Islet precursor cell (in vitro differentiated cells): ENCODE measurements at regions not wholly inside any gene's neighbourhood (a gene's known extent, or its start where the extent isn't known, plus 50 kb on each side); places are given as distances from the start of the nearest gene placed in this dataset.
"Not testable (repeated sequence)": the region's sequence is repeated elsewhere in the genome, so short reads cannot be mapped to it uniquely, and the experiment has no call there.

Experiments used
- DNase-seq: peaks from one replicate; pipeline ENCODE4 v3.0.0-alpha.2; 2018

DNA sequence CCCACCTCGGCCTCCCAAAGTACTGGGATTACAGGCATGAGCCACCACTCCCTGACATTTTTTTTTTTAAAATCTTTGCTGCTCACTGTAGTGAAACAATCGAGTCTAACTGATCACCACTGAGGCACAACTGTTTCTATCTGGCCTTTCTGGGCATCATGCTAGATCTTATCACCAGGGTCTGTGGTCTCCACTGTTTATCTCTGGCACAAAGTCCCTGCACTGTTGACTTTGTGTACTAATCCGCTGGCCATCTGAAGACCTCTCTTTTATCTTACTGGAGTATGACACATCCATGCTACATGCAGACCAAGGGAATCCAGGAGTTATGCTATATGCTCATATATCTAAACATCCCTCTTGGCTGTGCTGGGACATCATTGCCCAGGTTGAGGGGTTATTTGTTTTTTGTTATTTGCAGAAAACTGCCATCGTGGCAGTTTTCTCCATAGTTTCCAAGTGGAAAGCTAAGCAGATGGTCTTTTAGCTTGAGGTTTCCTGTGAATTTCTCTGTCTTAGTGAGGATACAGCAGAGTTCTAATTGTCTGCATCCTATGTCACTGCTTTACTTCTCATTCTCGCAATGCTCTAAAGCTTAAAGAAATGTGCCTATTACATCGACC is 456.9 kb downstream of the CCER1 start:
- DNase-seq = no peak

DNA sequence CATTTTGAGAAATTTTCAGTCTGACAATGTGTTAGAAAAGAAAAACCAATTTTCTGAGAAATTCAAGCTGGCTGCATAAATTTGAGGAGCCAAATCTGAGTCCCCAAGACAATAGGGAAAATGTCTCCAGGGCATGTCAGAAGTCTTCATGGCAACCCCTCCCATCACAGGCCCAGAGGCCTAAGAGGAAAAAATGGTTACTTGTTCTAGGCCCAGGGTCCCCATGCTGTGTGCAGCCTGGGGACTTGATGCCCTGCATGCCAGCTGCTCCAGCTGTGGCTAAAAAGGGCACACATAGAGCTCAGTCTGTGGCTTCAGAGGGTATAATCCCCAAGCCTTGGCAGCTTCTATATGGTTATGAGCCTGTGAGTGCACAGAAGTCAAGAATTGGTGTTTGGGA is 464.6 kb downstream of the CCER1 start:
- DNase-seq = no peak

DNA sequence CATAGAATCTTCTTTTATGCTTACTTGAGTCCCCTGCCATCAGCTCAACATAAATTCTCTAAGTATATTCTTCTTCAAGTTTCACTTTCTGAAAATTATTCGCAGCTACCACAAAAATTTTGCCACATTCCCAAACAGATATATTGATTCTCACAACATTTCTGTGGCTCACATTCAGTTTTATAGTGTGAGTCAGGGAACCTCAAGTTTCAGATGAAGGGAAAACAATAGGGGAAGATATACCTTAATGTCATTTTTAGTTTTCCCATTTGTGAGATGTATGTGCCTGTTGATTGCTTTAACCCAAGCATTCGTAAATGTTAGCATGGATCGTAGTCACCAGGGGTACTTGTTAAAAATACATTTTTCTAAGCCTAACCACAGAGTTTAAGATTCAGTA is 465.8 kb downstream of the CCER1 start:
- DNase-seq = no peak

GRCh38 chr12:90485560-90485959 is 469.4 kb downstream of the CCER1 start:
- no peak for DNase-seq

- DNase-seq = peak; percentile 74
These were observed 470.9 kb downstream of the CCER1 start for GRCh38 chr12:90484094-90484493.

- no peak for DNase-seq
These were observed 473.2 kb downstream of the CCER1 start for GRCh38 chr12:90481748-90482147.

DNA sequence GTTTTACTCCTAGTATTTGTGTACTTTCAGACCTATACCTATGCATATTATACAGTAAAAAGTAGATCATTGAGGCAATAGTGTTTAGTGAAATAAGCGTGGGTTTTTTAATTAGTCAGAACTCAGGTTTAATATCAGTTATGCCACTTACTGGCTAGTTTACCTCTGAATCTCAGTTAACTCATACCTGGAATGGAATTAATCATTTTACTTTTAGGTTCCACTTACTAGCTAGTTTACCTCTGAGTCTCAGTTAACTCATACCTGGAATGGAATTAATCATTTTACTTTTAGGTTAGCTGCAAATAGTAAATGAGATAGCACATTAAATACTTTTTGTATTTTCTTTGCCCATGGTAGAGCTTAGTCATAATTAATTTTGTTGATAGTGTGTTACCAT is 475.7 kb downstream of the CCER1 start:
- DNase-seq = no peak

DNA sequence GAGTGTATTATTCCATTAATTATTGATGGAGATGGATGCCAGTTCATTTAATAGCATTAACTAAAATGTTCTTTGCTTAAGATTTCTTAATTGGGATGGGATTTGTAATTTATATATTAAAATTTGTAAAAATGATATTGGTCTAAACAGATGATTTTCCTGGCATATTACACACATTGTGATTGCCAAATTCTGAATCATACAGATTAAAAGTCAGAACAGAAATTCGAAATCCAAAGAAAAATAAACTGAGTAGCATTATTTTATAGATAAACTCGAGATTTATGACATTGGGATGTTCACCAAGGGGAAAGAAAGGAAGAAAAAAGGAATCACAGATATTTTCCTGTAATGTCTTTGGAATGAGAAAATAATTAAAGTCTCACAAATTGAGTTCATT is 481.1 kb downstream of the CCER1 start:
- no peak for DNase-seq

DNA sequence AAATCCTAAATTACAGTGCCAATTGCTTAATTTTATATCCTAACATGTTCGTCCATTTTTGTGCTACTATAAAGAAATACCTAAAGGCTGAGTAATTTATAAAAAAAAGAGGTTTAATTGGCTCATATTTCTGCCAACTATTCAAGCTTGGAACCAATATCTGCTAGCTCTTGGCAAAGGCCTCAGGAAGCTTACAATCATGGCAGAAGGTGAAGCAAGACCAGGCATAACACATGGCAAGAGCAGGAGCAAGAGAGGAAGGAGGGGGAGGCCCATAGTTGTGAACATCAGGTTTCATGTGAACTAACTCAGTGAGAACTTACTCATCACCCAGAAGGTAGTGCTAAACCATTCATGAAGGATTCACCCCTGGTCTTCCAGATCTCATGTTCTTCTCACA is 494.3 kb downstream of the CCER1 start:
- no peak for DNase-seq

- DNase-seq = no peak
These were observed 498.7 kb downstream of the CCER1 start for GRCh38 chr12:90456248-90456647.

DNA sequence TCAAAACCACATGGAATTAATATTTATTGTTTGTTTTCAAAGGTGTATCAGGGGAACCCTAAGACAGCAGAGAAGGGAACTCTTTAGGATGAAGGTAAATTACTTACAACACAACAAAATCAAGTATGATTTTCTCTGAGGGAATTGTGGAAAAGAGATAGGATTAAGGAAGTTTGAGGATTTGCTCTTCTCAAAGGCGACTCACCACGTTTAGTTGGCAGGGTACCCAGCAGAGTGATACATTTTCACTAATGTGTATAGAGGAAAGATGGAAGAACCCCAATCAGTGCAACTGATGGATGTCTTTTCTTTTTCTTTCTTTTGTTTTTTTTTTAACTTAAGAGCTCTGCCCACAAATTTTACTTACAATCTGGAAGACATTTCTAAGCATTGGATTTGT is 499.2 kb downstream of the CCER1 start:
- DNase-seq = no peak

DNA sequence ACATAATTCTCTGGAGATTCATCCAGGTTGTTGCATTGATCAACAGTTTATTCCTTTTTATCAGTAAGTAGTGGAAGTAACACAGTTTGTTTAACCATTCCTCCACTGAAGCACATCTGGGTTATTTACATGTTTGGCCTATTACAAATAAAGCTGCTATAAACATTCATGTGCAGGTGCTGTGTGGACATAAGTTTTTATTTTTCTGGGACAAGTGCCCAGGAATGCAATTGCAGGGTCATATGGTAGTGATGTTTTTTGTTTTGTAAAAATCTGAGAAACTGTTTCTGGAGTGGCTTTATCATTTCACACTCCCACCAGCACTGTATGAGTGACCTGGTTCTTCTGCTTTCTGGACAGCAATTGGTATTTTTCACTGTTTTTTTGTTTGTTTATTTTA is 505.4 kb downstream of the CCER1 start:
- DNase-seq = no peak

DNA sequence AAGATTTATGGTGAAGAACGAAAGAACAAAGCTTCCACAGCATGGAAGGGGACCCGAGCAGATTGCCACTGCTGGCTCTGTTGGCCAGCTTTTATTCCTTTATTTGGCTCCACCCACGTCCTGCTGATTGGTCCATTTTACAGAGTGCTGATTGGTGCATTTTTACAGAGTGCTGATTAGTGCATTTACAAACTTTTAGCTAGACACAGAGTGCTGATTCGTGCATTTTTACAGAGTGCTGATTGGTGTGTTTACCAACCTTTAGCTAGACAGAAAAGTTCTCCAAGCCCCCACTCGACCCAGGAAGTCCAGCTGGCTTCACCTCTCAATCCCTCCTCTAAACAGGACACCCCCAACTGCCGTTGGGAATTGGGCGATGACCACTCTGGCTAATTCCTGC is 511.5 kb downstream of the CCER1 start:
- not testable (repeated sequence) for DNase-seq

- no peak for DNase-seq
These were observed 513.5 kb downstream of the CCER1 start for GRCh38 chr12:90441431-90441830.

DNA sequence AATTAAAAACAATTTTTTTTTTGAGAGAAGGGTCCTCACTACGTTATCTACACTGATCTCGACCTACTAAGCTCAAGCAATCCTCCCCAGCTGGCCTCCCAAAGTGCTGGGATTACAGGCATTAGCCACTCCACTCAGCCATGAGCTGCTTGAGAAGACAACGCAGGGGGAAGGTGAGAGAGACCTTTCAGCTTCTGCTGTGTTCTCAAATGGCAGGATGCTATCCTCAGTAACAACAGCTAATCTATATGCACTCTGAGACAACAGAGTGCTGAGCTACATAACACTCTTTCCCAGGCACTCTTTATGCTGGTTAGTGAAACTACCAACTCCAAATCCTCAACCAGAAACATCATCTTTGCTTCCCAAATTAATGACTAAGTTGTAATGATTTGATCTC is 526.1 kb downstream of the CCER1 start:
- DNase-seq = no peak

DNA sequence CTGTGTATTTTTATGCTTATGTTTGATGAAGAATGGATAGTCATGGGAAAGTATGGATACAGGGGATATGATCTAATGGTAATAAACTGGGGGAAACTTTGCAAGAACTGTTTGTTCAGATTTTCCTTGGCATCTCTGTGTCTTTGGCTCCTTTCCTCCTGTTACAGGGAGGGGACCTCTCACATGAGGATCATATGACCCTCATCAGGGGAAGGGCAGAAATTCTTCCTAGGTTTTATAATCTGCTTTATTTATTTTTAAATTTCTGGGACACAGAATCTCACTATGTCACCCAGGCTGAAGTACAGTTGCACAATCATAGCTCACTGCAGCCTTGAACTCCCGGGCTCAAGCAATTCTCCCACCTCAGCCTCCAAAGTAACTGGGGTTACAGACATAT is 526.5 kb downstream of the CCER1 start:
- no peak for DNase-seq

DNA sequence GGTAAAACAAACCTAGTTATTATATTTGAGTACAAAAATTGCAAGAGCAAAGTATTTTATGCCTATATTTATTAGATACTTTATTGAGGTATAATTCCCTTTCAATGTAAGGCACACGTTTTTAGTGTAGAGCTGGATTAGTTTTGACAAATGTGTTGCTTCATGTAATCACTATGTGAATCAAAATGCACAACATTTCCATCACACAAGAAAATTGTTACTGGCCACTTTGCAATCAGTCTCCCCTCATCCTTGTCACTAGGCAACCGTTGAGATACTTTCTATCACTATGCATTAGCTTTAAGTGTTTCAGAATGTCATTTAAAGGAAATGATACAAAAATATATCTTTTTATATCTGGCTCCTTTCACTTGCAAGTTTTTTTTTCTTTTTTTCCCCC is 531.0 kb downstream of the CCER1 start:
- DNase-seq = no peak

- DNase-seq = no peak
These were observed 544.0 kb downstream of the CCER1 start for GRCh38 chr12:90410962-90411361.

DNA sequence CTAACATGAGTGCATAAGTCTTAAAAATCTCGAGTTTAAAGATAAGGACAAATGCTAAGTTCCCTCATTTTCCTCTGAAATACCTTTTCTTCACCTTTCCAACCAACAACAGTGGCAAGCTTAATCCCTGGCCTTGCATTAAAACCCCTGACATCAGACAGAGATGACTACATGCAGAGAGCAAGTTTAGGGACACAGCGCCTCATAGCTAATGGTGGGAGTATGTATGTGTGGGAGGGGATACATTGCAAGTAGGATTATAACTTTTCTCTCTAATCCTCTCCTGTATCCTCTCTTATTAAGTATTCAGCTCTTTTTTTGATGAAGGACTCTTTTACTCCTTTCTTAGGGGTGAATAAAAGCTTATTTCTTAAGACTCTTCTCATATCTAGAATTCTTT is 547.1 kb downstream of the CCER1 start:
- no peak for DNase-seq

- no peak for DNase-seq
These were observed 550.9 kb downstream of the CCER1 start for GRCh38 chr12:90404071-90404470.

- DNase-seq = no peak
These were observed 553.8 kb downstream of the CCER1 start for GRCh38 chr12:90401185-90401584.

- no peak for DNase-seq
These were observed 555.6 kb downstream of the CCER1 start for GRCh38 chr12:90399357-90399756.

GRCh38 chr12:90398285-90398836 is 556.6 kb downstream of the CCER1 start:
- DNase-seq = no peak

GRCh38 chr12:90396556-90396955 is 558.4 kb downstream of the CCER1 start:
- DNase-seq = no peak

GRCh38 chr12:90393652-90394051 is 561.3 kb downstream of the CCER1 start:
- DNase-seq = no peak
